Chondrocyte (in vitro differentiated cells): ENCODE measurements at regions not wholly inside any gene's neighbourhood (a gene's known extent, or its start where the extent isn't known, plus 50 kb on each side); places are given as distances from the start of the nearest gene placed in this dataset.
A peak's percentile ranks its signal among the peaks of the same experiment; 100 is the strongest.

ENCODE experiments used
- DNase-seq: peaks from one replicate; pipeline ENCODE4 v3.0.0; 2021; ENCODE audit warnings: mixed read lengths, low spot score
- H3K27ac Mint-ChIP-seq: one replicate; pipeline ENCODE4 v1.8.0; 2021; ENCODE audit warnings: mild to moderate bottlenecking, moderate library complexity, mixed read lengths; ENCODE audit not compliant: unreplicated experiment
- H3K27me3 Mint-ChIP-seq: 2 replicates; pipeline ENCODE4 v1.8.0; 2021; ENCODE audit warnings: low read depth, mixed read lengths
- H3K36me3 Mint-ChIP-seq: 2 replicates; pipeline ENCODE4 v1.8.0; 2021; ENCODE audit warnings: low read depth, mixed read lengths
- H3K4me1 Mint-ChIP-seq: 2 replicates; pipeline ENCODE4 v1.8.0; 2021; ENCODE audit warnings: low read depth, mild to moderate bottlenecking, mixed read lengths
- H3K4me3 Mint-ChIP-seq: one replicate; pipeline ENCODE4 v1.8.0; 2021; ENCODE audit warnings: mild to moderate bottlenecking, moderate library complexity, mixed read lengths; ENCODE audit not compliant: unreplicated experiment
- H3K9me3 Mint-ChIP-seq: 2 replicates; pipeline ENCODE4 v1.8.0; 2021; ENCODE audit warnings: low read depth, mixed read lengths
- TF ChIP-seq, protein P1 (sequence below): fragments of 200-600 bp; sonication (generic); IDR thresholded peaks from 2 replicates; pipeline ENCODE4 v1.5.0; 2021; ENCODE audit warnings: antibody characterized with exemption, mild to moderate bottlenecking, moderate library complexity

DNA sequence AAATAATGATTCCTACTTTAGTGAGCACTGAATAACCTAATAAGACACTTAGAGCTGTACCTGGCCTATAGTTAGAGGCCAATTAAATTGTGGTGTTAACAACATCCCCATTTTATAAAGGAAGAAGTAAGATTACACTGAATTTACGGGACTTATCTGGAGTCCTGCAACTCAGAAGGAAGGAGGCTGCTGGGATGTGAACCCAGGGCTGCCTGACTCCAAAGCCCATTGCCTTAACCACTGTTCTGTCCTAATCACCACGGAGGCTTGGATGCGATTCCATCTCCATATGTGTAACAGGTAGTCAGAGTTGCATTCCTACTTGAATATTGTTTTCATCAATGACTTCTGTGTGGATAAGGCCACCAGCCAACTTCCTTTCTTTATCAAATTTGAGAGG is 168.9 kb downstream of the SOCS6 start:
- H3K27me3 Mint-ChIP-seq = peaks cover 8% of the 10 kb centered on the region
- no peak for DNase-seq
- no peak overlapping the region for H3K4me3 Mint-ChIP-seq
- TF ChIP-seq, protein P1, sequence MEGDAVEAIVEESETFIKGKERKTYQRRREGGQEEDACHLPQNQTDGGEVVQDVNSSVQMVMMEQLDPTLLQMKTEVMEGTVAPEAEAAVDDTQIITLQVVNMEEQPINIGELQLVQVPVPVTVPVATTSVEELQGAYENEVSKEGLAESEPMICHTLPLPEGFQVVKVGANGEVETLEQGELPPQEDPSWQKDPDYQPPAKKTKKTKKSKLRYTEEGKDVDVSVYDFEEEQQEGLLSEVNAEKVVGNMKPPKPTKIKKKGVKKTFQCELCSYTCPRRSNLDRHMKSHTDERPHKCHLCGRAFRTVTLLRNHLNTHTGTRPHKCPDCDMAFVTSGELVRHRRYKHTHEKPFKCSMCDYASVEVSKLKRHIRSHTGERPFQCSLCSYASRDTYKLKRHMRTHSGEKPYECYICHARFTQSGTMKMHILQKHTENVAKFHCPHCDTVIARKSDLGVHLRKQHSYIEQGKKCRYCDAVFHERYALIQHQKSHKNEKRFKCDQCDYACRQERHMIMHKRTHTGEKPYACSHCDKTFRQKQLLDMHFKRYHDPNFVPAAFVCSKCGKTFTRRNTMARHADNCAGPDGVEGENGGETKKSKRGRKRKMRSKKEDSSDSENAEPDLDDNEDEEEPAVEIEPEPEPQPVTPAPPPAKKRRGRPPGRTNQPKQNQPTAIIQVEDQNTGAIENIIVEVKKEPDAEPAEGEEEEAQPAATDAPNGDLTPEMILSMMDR = no peak
- H3K9me3 Mint-ChIP-seq = no peaks in the 10 kb centered on the region
- no peaks in the 10 kb centered on the region for H3K4me1 Mint-ChIP-seq
- H3K27ac Mint-ChIP-seq = no peak overlapping the region
- no peaks in the 10 kb centered on the region for H3K36me3 Mint-ChIP-seq

DNA sequence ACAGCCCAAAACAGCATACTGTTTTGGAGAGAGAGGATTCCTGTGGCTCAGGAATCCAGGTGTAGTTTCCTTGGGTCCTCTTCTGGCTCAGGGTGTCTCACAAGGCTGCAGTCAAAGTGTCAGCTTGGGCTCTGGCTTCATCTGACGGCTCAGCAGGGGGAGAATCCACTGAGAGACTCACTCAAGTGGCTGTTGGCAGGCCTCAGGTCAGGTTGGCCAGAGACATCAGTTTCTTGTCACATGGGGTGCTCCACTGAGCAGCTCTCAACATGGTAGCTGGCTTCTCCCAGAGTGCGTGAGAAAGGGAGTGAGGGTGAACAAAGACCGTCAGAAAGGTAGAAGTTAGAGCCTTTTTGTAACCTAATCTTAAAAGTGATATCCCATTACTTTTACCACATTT is 168.4 kb downstream of the SOCS6 start:
- TF ChIP-seq, protein P1 = no peak
- DNase-seq = no peak
- no peaks in the 10 kb centered on the region for H3K9me3 Mint-ChIP-seq
- H3K36me3 Mint-ChIP-seq = no peaks in the 10 kb centered on the region
- no peak overlapping the region for H3K4me3 Mint-ChIP-seq
- H3K27me3 Mint-ChIP-seq = peaks cover 10% of the 10 kb centered on the region
- H3K27ac Mint-ChIP-seq = no peak overlapping the region
- H3K4me1 Mint-ChIP-seq = no peaks in the 10 kb centered on the region

DNA sequence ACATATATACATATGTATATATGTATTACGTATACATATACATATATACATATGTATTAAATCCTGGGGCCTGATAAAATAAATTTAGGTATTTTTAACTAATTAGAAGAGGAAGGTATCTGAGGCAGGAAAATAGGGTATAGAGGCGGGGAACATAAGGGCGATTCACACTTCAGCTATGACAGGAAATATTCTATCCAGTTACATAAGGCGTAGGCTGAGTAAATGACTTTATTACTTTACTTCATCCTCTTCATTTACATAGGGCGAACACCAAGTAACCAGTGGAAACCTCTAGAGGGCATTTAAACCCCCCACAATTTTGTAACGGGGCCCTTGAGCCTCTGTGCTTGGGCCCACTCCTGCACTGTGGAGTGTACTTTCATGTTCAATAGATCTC is 167.5 kb downstream of the SOCS6 start:
- no peak overlapping the region for H3K4me3 Mint-ChIP-seq
- TF ChIP-seq, protein P1 = no peak
- H3K9me3 Mint-ChIP-seq = no peaks in the 10 kb centered on the region
- H3K27ac Mint-ChIP-seq = no peak overlapping the region
- H3K4me1 Mint-ChIP-seq = no peaks in the 10 kb centered on the region
- peaks cover 5% of the 10 kb centered on the region for H3K27me3 Mint-ChIP-seq
- DNase-seq = no peak
- no peaks in the 10 kb centered on the region for H3K36me3 Mint-ChIP-seq

DNA sequence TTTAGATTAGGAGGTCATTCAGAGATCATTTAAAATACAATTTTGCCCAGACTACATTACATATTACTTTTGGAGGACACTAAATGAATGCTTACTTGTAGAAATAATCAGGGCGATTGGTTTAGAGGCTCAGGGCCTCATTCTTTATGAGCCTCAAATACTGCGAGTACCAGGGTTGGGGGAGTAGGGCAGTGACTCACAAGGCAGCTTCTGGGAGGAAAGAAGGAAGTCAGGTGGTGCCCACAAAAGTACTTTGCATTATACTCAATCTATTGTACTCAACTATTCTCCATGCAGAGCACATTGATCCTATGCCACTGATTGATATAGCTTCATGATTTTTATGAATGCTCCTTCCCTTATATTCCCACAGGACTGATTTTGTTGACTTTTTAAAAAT is 166.9 kb downstream of the SOCS6 start:
- Mint-ChIP-seq H3K9me3 (no peaks in the 10 kb centered on the region), H3K4me1 (no peaks in the 10 kb centered on the region), H3K4me3 (no peak overlapping the region), H3K36me3 (no peaks in the 10 kb centered on the region), H3K27me3 (peaks cover 4% of the 10 kb centered on the region), H3K27ac (no peak overlapping the region)
- TF ChIP-seq, protein P1 = no peak
- no peak for DNase-seq

DNA sequence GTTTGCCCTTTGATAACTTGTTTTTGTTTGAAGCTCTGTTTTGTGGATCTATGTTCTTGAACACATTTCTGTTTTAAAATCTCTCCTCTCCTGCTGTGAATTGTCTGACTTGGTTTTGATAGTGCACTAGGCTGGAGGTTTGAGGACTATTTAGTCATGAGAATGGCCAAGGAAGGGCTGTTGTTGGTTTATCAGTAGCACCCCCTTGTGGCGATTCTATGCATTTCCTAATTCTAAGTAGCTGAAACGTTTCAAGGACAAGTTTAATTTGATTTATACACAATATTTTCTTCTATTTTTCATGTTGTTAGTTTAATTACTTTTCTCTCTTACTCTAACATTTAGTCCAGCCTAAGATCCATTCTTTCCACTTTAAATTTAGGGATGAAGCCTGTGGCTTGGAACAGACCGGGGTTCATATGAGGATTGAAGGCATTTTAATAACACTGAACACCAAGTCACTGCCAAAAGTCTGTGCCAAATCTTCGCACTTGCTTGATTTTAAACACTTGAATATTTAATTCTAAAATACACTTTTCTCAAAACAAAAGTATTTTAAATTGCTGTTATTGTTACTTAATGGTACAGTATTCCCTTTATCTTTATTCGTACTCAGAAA is 166.0 kb downstream of the SOCS6 start:
- peaks cover 4% of the 10 kb centered on the region for H3K27me3 Mint-ChIP-seq
- no peak overlapping the region for H3K4me3 Mint-ChIP-seq
- DNase-seq = no peak
- no peaks in the 10 kb centered on the region for H3K4me1 Mint-ChIP-seq
- no peaks in the 10 kb centered on the region for H3K36me3 Mint-ChIP-seq
- no peaks in the 10 kb centered on the region for H3K9me3 Mint-ChIP-seq
- no peak overlapping the region for H3K27ac Mint-ChIP-seq
- TF ChIP-seq, protein P1 = peak; percentile 93
